Panc1 (cell line): ENCODE measurements at regions not wholly inside any gene's neighbourhood (a gene's known extent, or its start where the extent isn't known, plus 50 kb on each side); places are given as distances from the start of the nearest gene placed in this dataset.

Source experiments
- ATAC-seq: fragments of 200-7000 bp; cut with Tn5 transposase; 2 replicates; pipeline ENCODE4 v1.9.1; 2020; ENCODE audit warnings: mild to moderate bottlenecking, moderate library complexity
- BruUV-seq: library from RNA; stranded (reverse); fragments of 400-500 nt; replicated peaks from 2 replicates; lab custom pipeline; 2021; lab: Mats Ljungman, UMichigan
- CTCF ChIA-PET: fragments of 300-600 bp; sonication (Branson Sonifier 250); formaldehyde crosslinking; loops from one replicate; lab custom pipeline; 2022; ENCODE audit warnings: antibody characterized with exemption; lab: Charles Lee
- POLR2A ChIA-PET: fragments of 300-600 bp; sonication (Branson Sonifier 250); formaldehyde crosslinking; loops from one replicate; lab custom pipeline; 2022; ENCODE audit warnings: antibody characterized with exemption; lab: Charles Lee
- DNase-seq: peaks from one replicate; pipeline ENCODE4 v3.0.0-alpha.2; 2010; ENCODE audit warnings: low read depth, low spot score
- H3K27ac ChIP-seq: 2 replicates; pipeline ENCODE4 v1.5.1; 2011; ENCODE audit warnings: mild to moderate bottlenecking, low read length, inconsistent platforms
- H3K27me3 ChIP-seq: fragments of 200-500 bp; sonication (Bioruptor generic); 2 replicates; pipeline ENCODE4 v1.6.0; 2014; ENCODE audit warnings: low read length, inconsistent platforms; ENCODE audit not compliant: control insufficient read depth, insufficient read depth
- H3K36me3 ChIP-seq: fragments of 200-500 bp; sonication (Bioruptor generic); 2 replicates; pipeline ENCODE4 v1.5.1; 2014; ENCODE audit warnings: inconsistent platforms, mild to moderate bottlenecking, low read length, moderate library complexity; ENCODE audit not compliant: control insufficient read depth, insufficient read depth
- H3K4me1 ChIP-seq: 2 replicates; pipeline ENCODE4 v1.5.1; 2011; ENCODE audit warnings: inconsistent platforms, mild to moderate bottlenecking, low read length, moderate library complexity; ENCODE audit not compliant: control insufficient read depth, insufficient read depth
- H3K4me3 ChIP-seq, 2 experiments: 2 replicates each; pipeline ENCODE4 v1.5.1; 2011 to 2012; ENCODE audit warnings: low read depth in 2 of 2, low read length in 2 of 2, mild to moderate bottlenecking in 2 of 2, inconsistent platforms in 1 of 2, moderate library complexity in 1 of 2
- H3K9me3 ChIP-seq: fragments of 200-500 bp; sonication (Bioruptor generic); 2 replicates; pipeline ENCODE4 v1.5.1; 2014; ENCODE audit warnings: low read depth, mild to moderate bottlenecking, inconsistent platforms, low read length, moderate library complexity; ENCODE audit not compliant: control insufficient read depth, insufficient read depth
- CTCF ChIP-seq: fragments of 450-650 bp; IDR thresholded peaks from 2 replicates; pipeline ENCODE4 v1.5.1; 2017; ENCODE audit warnings: mild to moderate bottlenecking
- POLR2AphosphoS5 ChIP-seq: IDR thresholded peaks from 2 replicates; pipeline ENCODE4 v1.6.1; 2012; ENCODE audit warnings: mild to moderate bottlenecking, low read depth, low read length, moderate library complexity
- REST ChIP-seq, 2 experiments: IDR thresholded peaks; 2 replicates each; pipeline ENCODE4 v1.6.1; 2011 to 2012; ENCODE audit warnings: low read depth in 2 of 2, control low read depth in 1 of 2, low read length in 1 of 2, mild to moderate bottlenecking in 1 of 2, moderate library complexity in 1 of 2; ENCODE audit not compliant: insufficient read depth in 1 of 2
- SIN3A ChIP-seq: IDR thresholded peaks from 2 replicates; pipeline ENCODE4 v1.6.1; 2012; ENCODE audit warnings: low read depth, mild to moderate bottlenecking, low read length, moderate library complexity, borderline replicate concordance; ENCODE audit not compliant: insufficient read depth
- TCF7L2 ChIP-seq: IDR thresholded peaks from 2 replicates; pipeline ENCODE4 v1.6.1; 2011; ENCODE audit warnings: mild to moderate bottlenecking, low read depth, low read length, inconsistent platforms
- in situ Hi-C: cut with HindIII; loops from 2 replicates; pipeline ENCODE4 v1.10.0; 2016; ENCODE audit warnings: low sequenced_read_pairs, low pct_unique_long_range_greater_than_20kb
- intact Hi-C: fragments of 100-400 bp; cut with micrococcal nuclease; formaldehyde crosslinking; loops from one replicate; pipeline ENCODE4 v1.10.0; 2022; ENCODE audit not compliant: unreplicated experiment

- Histone ChIP-seq H3K36me3 (no peaks in the 10 kb centered on the region), H3K27me3 (no peaks in the 10 kb centered on the region), H3K27ac (peak overlapping the region; percentile 97), H3K4me3 (no peak overlapping the region), H3K9me3 (no peaks in the 10 kb centered on the region), H3K4me1 (peaks cover 53% of the 10 kb centered on the region)
- intact Hi-C loops (loop anchor here (5.0 kb wide), 1 partner anchor 37 kb away; no protein-coding TSS in a partner anchor), in situ Hi-C loops (no loop called here)
- TF ChIP-seq SIN3A (no peak), REST (IDR thresholded peaks at IDR 0.05; ENCODE audit: insufficient read depth in 1 of 2, low read depth in 2 of 2, low read length in 1 of 2) (no peak), TCF7L2 (no peak), POLR2AphosphoS5 (no peak)
- no TSS peak for BruUV-seq
- ChIA-PET CTCF (no interaction called here), POLR2A (no interaction called here)
- DNase-seq, result no peak
- no peak for ATAC-seq
These were observed 81.2 kb downstream of the RIPK4 start for GRCh38 chr21:41685511-41686149.

GRCh38 chr21:41684381-41685245, 82.2 kb downstream of the RIPK4 start:
- intact Hi-C loops (loop anchor here (5.0 kb wide), 1 partner anchor 38 kb away; no protein-coding TSS in a partner anchor), in situ Hi-C loops (no loop called here)
- ChIA-PET POLR2A (no interaction called here), CTCF (no interaction called here)
- Histone ChIP-seq H3K4me1 (peaks cover 60% of the 10 kb centered on the region), H3K27me3 (no peaks in the 10 kb centered on the region), H3K4me3 (no peak overlapping the region), H3K36me3 (no peaks in the 10 kb centered on the region), H3K9me3 (no peaks in the 10 kb centered on the region), H3K27ac (peak overlapping the region; percentile 97)
- DNase-seq (peak; percentile 18), ATAC-seq (peak; percentile 52)
- no peak; the same call in 1 of the 2 replicates for TF ChIP-seq POLR2AphosphoS5
- no peak for TF ChIP-seq TCF7L2
- BruUV-seq, result no TSS peak

GRCh38 chr21:41683815-41684214, 83.0 kb downstream of the RIPK4 start:
- DNase-seq, result no peak
- ATAC-seq, result no peak
- intact Hi-C loops (no loop called here), in situ Hi-C loops (no loop called here)
- peaks cover 65% of the 10 kb centered on the region for H3K4me1 ChIP-seq
- BruUV-seq, result no TSS peak
- peak overlapping the region; percentile 97 for H3K27ac ChIP-seq
- no peaks in the 10 kb centered on the region for H3K27me3 ChIP-seq
- H3K4me3 ChIP-seq, result no peak overlapping the region
- no peaks in the 10 kb centered on the region for H3K9me3 ChIP-seq
- POLR2A ChIA-PET, result no interaction called here
- CTCF ChIA-PET, result interaction anchor here (1.3 kb wide), 1 partner anchor 71 kb away, joined by 7 read pairs; no protein-coding TSS in a partner anchor
- H3K36me3 ChIP-seq, result no peaks in the 10 kb centered on the region
- TF ChIP-seq TCF7L2 (no peak), POLR2AphosphoS5 (no peak), CTCF (no peak)
